ENCODE measurements at regions not wholly inside any gene's neighbourhood (a gene's known extent, or its start where the extent isn't known, plus 50 kb on each side); places are given as distances from the start of the nearest gene placed in this dataset.

- Histone ChIP-seq H3K79me1 (ENCODE audit: low read depth, low read length) (peaks cover 12% of the 10 kb centered on the region), H2AK5ac (ENCODE audit: low read depth, low read length) (no peak overlapping the region), H3K36me3 (ENCODE audit: control insufficient read depth in 2 of 4, insufficient read depth in 4 of 4, low read length in 3 of 4) (peaks cover 0 to 6% (median 3%) of the 10 kb centered on the region in 4 experiments; a peak in 2 of 8 replicates), H2BK12ac (ENCODE audit: low read depth, low read length) (no peak overlapping the region), H2BK5ac (ENCODE audit: low read depth, low read length) (no peak overlapping the region), H3K9ac (replicated peaks in 1 of 4; ENCODE audit: extremely low read depth in 1 of 4, low read depth in 3 of 4, low read length in 3 of 4) (no peak overlapping the region), H3K4me3 (ENCODE audit: extremely low read depth in 1 of 4, insufficient read depth in 2 of 4, low read depth in 3 of 4, low read length in 4 of 4) (no peak overlapping the region), H3K23me2 (ENCODE audit: low read depth, low read length) (no peaks in the 10 kb centered on the region), H3K27ac (ENCODE audit: low read depth, low read length) (no peak overlapping the region), H3K14ac (ENCODE audit: insufficient read length) (no peak overlapping the region), H4K20me1 (replicated peaks in 1 of 2; ENCODE audit: control insufficient read depth in 1 of 2, insufficient read depth in 2 of 2, low read length in 2 of 2) (peaks cover 4 to 17% of the 10 kb centered on the region in 2 experiments), H2BK120ac (replicated peaks; ENCODE audit: low read depth, low read length) (no peak overlapping the region), H2AFZ (ENCODE audit: low read length) (no peak overlapping the region), H2BK20ac (ENCODE audit: low read length) (no peak overlapping the region), H4K8ac (ENCODE audit: extremely low read depth, insufficient read depth, low read length) (peak overlapping the region; percentile 23; the same call in 1 of the 2 replicates), H3K23ac (ENCODE audit: insufficient read length) (no peak overlapping the region), H4K5ac (ENCODE audit: insufficient read length, low read depth, low read length) (no peak overlapping the region), H3K27me3 (replicated peaks in 1 of 4; ENCODE audit: control insufficient read depth in 3 of 4, extremely low read depth in 1 of 4, insufficient read depth in 3 of 4, low read length in 3 of 4) (no peaks in the 10 kb centered on the region), H3K18ac (ENCODE audit: extremely low read depth, low read length) (no peak overlapping the region), H3K9me3 (ENCODE audit: insufficient read depth in 2 of 2, low read depth in 1 of 2, low read length in 1 of 2) (no peaks in the 10 kb centered on the region), H3K56ac (replicated peaks; ENCODE audit: insufficient read length, low read depth, low read length) (no peak overlapping the region), H3K79me2 (ENCODE audit: control insufficient read depth in 1 of 2, insufficient read depth in 2 of 2, low read length in 2 of 2) (peaks cover 0 to 3% of the 10 kb centered on the region in 2 experiments; a peak in 1 of 4 replicates), H3K4ac (replicated peaks; ENCODE audit: insufficient read length, low read depth, low read length) (no peak overlapping the region), H2BK15ac (ENCODE audit: low read length) (no peak overlapping the region), H3K4me2 (ENCODE audit: insufficient read depth in 1 of 2, low read depth in 2 of 2, low read length in 2 of 2) (no peak overlapping the region), H3K4me1 (replicated peaks in 1 of 4; ENCODE audit: control insufficient read depth in 3 of 4, insufficient read depth in 4 of 4, low read length in 3 of 4) (no peaks in the 10 kb centered on the region), H4K91ac (replicated peaks; ENCODE audit: insufficient read length, low read length) (no peak overlapping the region)
- POLR2A ChIA-PET (ENCODE audit: partially characterized antibody), result interaction anchor here (1.3 to 1.6 kb wide), 3 partner anchors 12 to 57 kb away, joined by 3 to 4 read pairs (median 4); no protein-coding TSS in a partner anchor
- FAIRE-seq, result peak; percentile 52
- CTCF ChIA-PET (ENCODE audit: partially characterized antibody), result interaction anchor here (0.6 to 3.0 kb wide), 24 partner anchors 8 to 260 kb away, joined by 3 to 13 read pairs (median 4); no protein-coding TSS in a partner anchor
- WGBS, 2 experiments (ENCODE audit: extremely low coverage in 1 of 2, insufficient coverage in 1 of 2, insufficient read length in 1 of 2, insufficient replicate concordance in 2 of 2, low coverage in 1 of 2, low lambda C conversion rate in 2 of 2, missing lambda C conversion rate in 1 of 2), result 58% methylated on average over 17 of the region's 17 CpGs; no CpG with 5 or more reads in 1 of the 2 experiments
- DNase-seq (ENCODE audit: low read depth in 1 of 2, low spot score in 2 of 2), result peak in 1 of 2 experiments; percentile 98
- no peak for TF ChIP-seq TCF12 (IDR thresholded peaks at IDR 0.05; ENCODE audit: low read depth, low read length)
- no peak for TF ChIP-seq RFX5 (IDR thresholded peaks at IDR 0.05; ENCODE audit: borderline replicate concordance, low read depth, low read length)
- TF ChIP-seq CBX8 (IDR thresholded peaks at IDR 0.05; ENCODE audit: borderline replicate concordance, low read depth, low read length), result no peak
- no peak for TF ChIP-seq RBBP5 (IDR thresholded peaks at IDR 0.05; ENCODE audit: borderline replicate concordance, low read depth, low read length)
- no peak for TF ChIP-seq EGR1 (IDR thresholded peaks at IDR 0.05; ENCODE audit: borderline replicate concordance, low read depth, low read length)
- TF ChIP-seq KDM4A (IDR thresholded peaks at IDR 0.05; ENCODE audit: low read depth, low read length, severe bottlenecking), result no peak
- TF ChIP-seq KDM1A (IDR thresholded peaks at IDR 0.05; ENCODE audit: borderline replicate concordance, low read length), result no peak
- peak; percentile 91 to 93 for TF ChIP-seq RAD21 (IDR thresholded peaks at IDR 0.05 in 1 of 2, conservative IDR thresholded peaks at IDR 0.05 in 1 of 2; ENCODE audit: low read depth in 2 of 2, low read length in 2 of 2)
- no peak for TF ChIP-seq POU5F1 (IDR thresholded peaks at IDR 0.05; ENCODE audit: low read depth, low read length)
- TF ChIP-seq CEBPB (IDR thresholded peaks at IDR 0.05; ENCODE audit: low read depth, low read length), result no peak
- TF ChIP-seq MAX (IDR thresholded peaks at IDR 0.05), result peak; percentile 52
- no peak for TF ChIP-seq SUZ12 (IDR thresholded peaks at IDR 0.05; ENCODE audit: low read length)
Observed at GRCh38 chr22:25362215-25362882, 142.9 kb downstream of the CRYBB2 start.

Data from H1 (cell line).